ENCODE measurements at regions not wholly inside any gene's neighbourhood (a gene's known extent, or its start where the extent isn't known, plus 50 kb on each side); places are given as distances from the start of the nearest gene placed in this dataset.

DNA sequence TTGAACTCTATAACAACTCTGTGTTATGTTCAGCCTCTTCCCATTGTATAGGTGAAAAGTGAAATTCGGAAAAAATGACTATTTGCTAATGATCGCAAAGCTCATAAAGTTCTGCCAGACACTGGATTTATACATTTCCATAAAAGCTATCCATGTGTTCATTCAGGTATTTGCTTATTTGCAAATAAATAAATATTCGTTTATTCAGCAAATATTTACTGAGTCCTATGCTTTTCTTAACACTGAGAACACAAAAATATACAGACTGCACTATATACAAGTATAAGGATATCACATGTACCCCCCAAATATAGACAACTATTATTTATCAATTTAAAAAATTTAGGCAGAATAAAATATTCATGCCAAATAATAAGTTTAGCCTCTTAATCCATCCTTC, 63.2 kb upstream of the ATP8B1 start:
- no peak for DNase-seq

DNA sequence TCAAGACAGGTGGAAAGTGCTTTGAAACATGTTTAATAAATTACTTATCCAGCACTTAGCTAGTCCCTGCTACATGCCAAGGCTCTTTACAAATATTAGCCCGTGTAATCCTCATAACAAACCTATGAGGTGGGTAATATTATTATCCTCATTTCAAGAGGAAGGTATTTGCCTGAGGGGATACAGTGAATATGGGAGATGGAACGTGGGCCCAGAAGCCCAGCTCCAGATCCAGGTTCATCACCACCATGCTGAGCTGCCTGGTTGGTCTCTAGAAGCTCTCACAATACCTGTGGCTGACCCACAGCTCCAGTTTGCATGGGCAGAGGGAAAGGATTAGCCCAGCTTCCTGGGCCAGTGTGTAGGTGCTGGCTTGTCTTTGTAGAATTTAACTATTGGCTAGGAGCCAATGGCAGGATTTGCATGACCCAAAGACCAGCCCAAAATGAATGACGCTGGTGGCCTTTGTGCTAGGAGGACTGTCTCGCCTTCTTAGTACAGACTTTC, 61.6 kb upstream of the ATP8B1 start:
- DNase-seq = no peak

DNA sequence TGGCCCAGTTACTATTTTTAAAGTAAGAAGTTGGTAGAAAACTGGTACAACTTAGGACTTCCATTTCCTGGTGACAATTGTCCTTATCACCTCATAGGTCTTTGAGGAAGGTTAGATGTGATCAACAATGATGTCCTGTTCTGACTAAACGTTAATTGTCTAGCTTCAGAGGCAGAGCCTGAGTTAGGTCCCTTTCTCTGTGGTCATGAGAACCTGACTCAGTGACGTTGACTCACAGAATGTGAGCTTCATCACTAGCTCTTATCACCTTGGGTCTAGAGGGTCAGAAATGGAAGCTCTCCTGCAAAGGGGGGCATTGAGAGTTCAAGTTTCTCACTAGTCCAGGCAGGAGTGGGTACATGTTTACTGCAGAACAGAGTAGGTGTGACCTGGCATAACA, 60.6 kb upstream of the ATP8B1 start:
- no peak for DNase-seq

DNA sequence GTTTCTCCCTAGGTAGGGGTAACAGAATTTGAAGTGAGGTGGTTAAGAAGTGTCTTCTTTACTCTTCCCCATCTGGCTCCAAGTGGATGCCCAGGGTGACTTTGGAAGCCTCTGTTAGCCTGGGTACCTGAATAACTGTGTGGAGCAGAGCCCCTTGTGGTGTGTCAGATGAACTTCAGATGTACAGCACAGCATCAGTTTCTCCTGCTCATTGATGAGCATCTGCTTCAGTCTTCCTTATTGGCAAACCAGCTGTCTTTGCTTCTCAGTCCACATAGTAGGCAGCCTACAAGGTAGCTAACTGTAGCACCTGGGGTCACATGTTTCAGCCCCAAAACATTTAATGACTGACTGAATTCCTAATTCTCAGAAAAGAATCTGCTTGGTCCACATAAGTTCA, 56.2 kb upstream of the ATP8B1 start:
- DNase-seq = no peak

DNA sequence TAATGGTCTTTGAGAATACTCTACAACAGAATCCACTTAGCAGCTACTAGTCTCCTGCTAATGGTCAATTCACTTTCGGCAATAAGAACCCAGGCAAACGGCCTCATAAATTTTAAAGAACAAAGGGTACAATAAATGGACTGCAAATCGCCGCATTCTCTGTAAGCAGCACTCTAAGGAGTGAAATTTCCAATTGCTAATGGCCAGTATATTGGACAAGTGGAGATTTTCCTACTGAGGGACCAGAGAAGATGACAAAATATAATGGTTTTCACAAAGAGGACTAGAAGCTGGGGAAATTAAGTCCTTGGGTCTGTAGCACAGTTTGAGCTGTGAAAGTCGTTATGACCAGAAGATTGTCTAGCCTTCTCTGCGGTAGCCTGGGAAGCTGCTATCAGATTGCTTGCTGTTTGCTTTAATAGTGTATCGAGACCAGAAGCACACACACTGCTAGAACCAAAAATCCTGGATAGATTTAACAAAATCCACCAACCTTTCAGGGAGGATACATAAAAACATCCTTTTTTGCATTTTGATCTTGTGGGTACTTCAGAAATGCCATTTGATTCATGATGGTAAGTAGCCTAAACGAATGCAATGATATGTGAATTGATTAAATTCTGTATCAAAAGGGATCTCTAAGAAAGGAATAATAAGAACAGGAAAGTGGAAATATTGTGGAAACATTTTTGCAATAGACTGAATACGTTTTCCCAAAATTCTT, 53.6 kb upstream of the ATP8B1 start:
- peak; percentile 96 for DNase-seq

DNA sequence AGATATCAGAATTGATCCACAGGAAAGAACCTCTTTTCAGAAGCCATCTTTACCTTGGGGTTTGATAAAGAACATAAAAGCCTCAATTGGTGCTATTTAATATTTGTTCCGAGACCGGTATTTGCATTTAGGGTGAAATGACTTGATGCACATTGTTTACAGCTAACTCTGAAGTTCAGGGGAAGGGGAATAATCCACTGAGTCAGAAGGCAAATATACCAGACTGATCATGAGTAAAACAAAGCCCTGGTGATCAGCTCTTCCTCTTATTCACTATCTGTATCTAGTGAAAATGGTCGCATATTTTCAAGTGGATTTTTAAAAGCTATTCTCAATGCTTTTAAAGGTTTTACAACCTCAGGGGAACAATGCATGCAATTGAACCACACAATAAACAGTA, 53.0 kb upstream of the ATP8B1 start:
- no peak for DNase-seq

DNA sequence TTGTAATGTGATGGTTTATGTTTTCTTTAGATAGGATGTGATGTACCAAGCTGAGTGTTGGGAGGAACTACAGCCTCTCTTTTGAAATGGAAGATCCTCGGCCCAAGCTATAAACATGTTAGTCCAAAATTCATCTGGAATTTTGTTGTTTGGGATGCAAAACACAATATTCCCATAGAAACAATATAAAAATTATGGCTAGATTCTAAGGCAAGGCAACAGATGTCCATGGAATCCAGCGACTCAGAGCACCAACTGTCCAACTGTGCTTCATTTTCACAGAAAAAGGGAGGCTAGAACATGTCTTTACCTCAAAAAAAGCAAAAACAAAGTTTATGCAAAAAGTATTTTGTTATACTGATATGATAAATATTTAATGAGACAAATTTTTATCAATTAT, 52.4 kb upstream of the ATP8B1 start:
- no peak for DNase-seq

DNA sequence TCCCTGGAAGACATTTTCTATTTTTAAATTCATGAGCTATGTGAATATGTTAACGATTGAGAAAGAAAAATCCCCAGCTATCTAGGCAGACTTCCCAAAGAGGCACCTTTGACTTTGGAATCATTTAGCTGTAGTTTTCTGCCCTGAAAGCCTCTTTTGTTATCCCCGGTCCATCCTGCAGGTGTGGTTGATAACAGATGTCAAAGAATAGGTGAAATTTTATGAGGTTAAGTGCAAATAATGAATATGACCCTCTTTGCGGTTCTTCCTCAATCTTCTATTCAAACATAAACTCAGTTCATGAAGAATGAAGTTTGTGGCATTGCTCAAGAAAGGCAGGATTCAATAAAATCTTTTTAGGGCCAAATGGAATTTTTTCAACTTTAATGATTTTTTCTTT, 51.6 kb upstream of the ATP8B1 start:
- DNase-seq = peak; percentile 10

DNA sequence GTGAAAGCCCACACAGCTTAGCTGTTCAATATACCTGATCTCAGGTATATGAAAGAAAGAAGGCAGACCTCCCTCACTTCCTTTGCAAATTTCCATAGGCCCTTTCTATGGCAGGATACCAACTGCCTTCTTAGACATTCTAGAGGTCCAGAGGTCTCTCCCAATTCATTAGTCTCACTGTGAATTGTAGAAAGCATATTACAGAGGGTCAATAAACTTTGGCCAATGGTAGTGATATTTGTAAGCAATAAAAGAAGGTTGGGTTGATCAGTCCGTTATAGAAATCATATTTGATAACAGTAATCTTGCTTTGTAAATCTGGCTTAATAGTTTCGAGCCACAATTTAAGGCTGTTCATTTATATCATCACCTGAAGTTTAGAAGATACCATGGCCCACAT, 50.7 kb upstream of the ATP8B1 start:
- DNase-seq = no peak

DNA sequence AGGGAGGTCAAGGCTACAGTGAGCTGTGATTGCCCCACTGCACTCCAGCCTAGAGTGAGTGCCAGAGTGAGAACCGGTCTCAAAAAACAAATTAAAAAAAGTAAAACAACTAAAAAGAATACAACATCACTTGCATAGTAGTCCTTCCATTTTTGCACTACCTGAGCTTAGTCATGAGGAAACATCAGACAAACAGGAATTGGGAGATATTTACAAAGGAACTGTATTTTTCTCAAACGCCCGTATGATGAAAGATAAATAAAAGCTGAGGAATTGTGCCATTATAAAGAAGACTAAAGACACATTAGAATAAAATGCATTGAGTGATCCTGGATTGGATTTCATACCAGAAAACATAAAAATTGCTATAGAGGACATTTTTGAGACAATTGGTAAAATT, 50.0 kb upstream of the ATP8B1 start:
- no peak for DNase-seq

All from NCI-H2227 treated with DMSO at 0.1 percent for 48 hours (cell line).